MM.1S (cell line): ENCODE measurements at regions not wholly inside any gene's neighbourhood (a gene's known extent, or its start where the extent isn't known, plus 50 kb on each side); places are given as distances from the start of the nearest gene placed in this dataset.

Experiments used
- DNase-seq: peaks from one replicate; pipeline ENCODE4 v3.0.0-alpha.2; 2015
- H2AFZ ChIP-seq: fragments of 300-600 bp; sonication (generic); 2 replicates; pipeline ENCODE4 v1.6.0; 2016; ENCODE audit warnings: antibody characterized with exemption, low read length
- H3F3A ChIP-seq: fragments of 300-600 bp; sonication (generic); 2 replicates; pipeline ENCODE4 v1.6.1; 2016; ENCODE audit warnings: mild to moderate bottlenecking, antibody characterized with exemption, low read length, moderate library complexity, mixed read lengths; ENCODE audit not compliant: insufficient read depth
- H3K27ac ChIP-seq: fragments of 300-600 bp; sonication (generic); 2 replicates; pipeline ENCODE4 v1.5.1; 2016; ENCODE audit warnings: mild to moderate bottlenecking, low read length
- H3K27me3 ChIP-seq: fragments of 300-600 bp; sonication (generic); replicated peaks from 2 replicates; pipeline ENCODE4 v1.6.0; 2016; ENCODE audit warnings: low read length; ENCODE audit not compliant: insufficient read depth
- H3K36me3 ChIP-seq: fragments of 300-600 bp; sonication (generic); replicated peaks from 2 replicates; pipeline ENCODE4 v1.6.1; 2016; ENCODE audit warnings: mild to moderate bottlenecking, low read length, mixed read lengths; ENCODE audit not compliant: insufficient read depth
- H3K4me1 ChIP-seq: fragments of 300-600 bp; sonication (generic); 2 replicates; pipeline ENCODE4 v1.6.1; 2016; ENCODE audit warnings: low read length, mixed read lengths
- H3K4me2 ChIP-seq: fragments of 300-600 bp; sonication (generic); 2 replicates; pipeline ENCODE4 v1.6.0; 2016; ENCODE audit warnings: low read depth, low read length
- H3K4me3 ChIP-seq: fragments of 300-600 bp; sonication (generic); 2 replicates; pipeline ENCODE4 v1.5.1; 2016; ENCODE audit warnings: low read length, mixed read lengths
- H3K79me2 ChIP-seq: fragments of 300-600 bp; sonication (generic); 2 replicates; pipeline ENCODE4 v1.6.1; 2016; ENCODE audit warnings: mixed run types, low read length, mixed read lengths
- H3K9ac ChIP-seq: fragments of 300-600 bp; sonication (generic); 2 replicates; pipeline ENCODE4 v1.6.1; 2016; ENCODE audit warnings: low read length, mixed read lengths
- H3K9me2 ChIP-seq: fragments of 300-600 bp; sonication (generic); replicated peaks from 2 replicates; pipeline ENCODE4 v1.6.1; 2016; ENCODE audit warnings: mild to moderate bottlenecking, low read length, mixed read lengths; ENCODE audit not compliant: insufficient read depth
- H3K9me3 ChIP-seq: fragments of 300-600 bp; sonication (generic); replicated peaks from 2 replicates; pipeline ENCODE4 v1.6.1; 2016; ENCODE audit warnings: mild to moderate bottlenecking, low read length, mixed read lengths; ENCODE audit not compliant: insufficient read depth
- H4K20me1 ChIP-seq: fragments of 300-600 bp; sonication (generic); 2 replicates; pipeline ENCODE4 v1.6.1; 2016; ENCODE audit warnings: mild to moderate bottlenecking, low read length, moderate library complexity, mixed read lengths; ENCODE audit not compliant: insufficient read depth
- CTCF ChIP-seq: fragments of 300-600 bp; sonication (generic); IDR thresholded peaks from 2 replicates; pipeline ENCODE4 v1.5.1; 2016; ENCODE audit warnings: antibody characterized with exemption, low read length, mixed read lengths
- EZH2 ChIP-seq: fragments of 300-600 bp; sonication (generic); optimal IDR thresholded peaks from 2 replicates; pipeline ENCODE3; 2017; ENCODE audit warnings: low read depth, mild to moderate bottlenecking, antibody characterized with exemption, low read length, mixed read lengths
- EZH2phosphoT487 ChIP-seq: fragments of 300-600 bp; sonication (generic); IDR thresholded peaks from 2 replicates; pipeline ENCODE4 v1.6.1; 2018; ENCODE audit warnings: antibody characterized with exemption, low read length

GRCh38 chr18:78634061-78634696 is 345.4 kb upstream of the SALL3 start:
- Histone ChIP-seq H3K9me2 (no peaks in the 10 kb centered on the region), H3K9me3 (no peaks in the 10 kb centered on the region), H4K20me1 (no peaks in the 10 kb centered on the region), H3K4me1 (no peaks in the 10 kb centered on the region), H2AFZ (no peak overlapping the region), H3F3A (no peaks in the 10 kb centered on the region), H3K27me3 (no peaks in the 10 kb centered on the region), H3K4me3 (no peak overlapping the region), H3K36me3 (no peaks in the 10 kb centered on the region), H3K4me2 (no peak overlapping the region), H3K9ac (no peak overlapping the region), H3K79me2 (no peaks in the 10 kb centered on the region), H3K27ac (no peak overlapping the region)
- TF ChIP-seq CTCF, result no peak
- no peak for TF ChIP-seq EZH2
- TF ChIP-seq EZH2phosphoT487, result no peak
- no peak for DNase-seq

- H3K4me3 ChIP-seq, result no peak overlapping the region
- no peak overlapping the region for H2AFZ ChIP-seq
- H3K27ac ChIP-seq, result no peak overlapping the region
- no peaks in the 10 kb centered on the region for H3K9me2 ChIP-seq
- H3K4me1 ChIP-seq, result no peaks in the 10 kb centered on the region
- H3K27me3 ChIP-seq, result no peaks in the 10 kb centered on the region
- DNase-seq, result no peak
- H3K4me2 ChIP-seq, result no peak overlapping the region
- no peak for TF ChIP-seq EZH2phosphoT487
- TF ChIP-seq CTCF, result no peak
- no peaks in the 10 kb centered on the region for H3K36me3 ChIP-seq
- H3K79me2 ChIP-seq, result no peaks in the 10 kb centered on the region
- no peaks in the 10 kb centered on the region for H3F3A ChIP-seq
- H4K20me1 ChIP-seq, result no peaks in the 10 kb centered on the region
- H3K9me3 ChIP-seq, result no peaks in the 10 kb centered on the region
- no peak overlapping the region for H3K9ac ChIP-seq
Measured at GRCh38 chr18:78635093-78635800, 344.4 kb upstream of the SALL3 start.

- Histone ChIP-seq H3K9ac (no peak overlapping the region), H3K36me3 (no peaks in the 10 kb centered on the region), H3K4me1 (no peaks in the 10 kb centered on the region), H3F3A (no peaks in the 10 kb centered on the region), H3K79me2 (no peaks in the 10 kb centered on the region), H3K4me2 (no peak overlapping the region), H3K27me3 (no peaks in the 10 kb centered on the region), H3K9me3 (no peaks in the 10 kb centered on the region), H4K20me1 (no peaks in the 10 kb centered on the region), H3K9me2 (no peaks in the 10 kb centered on the region), H3K4me3 (no peak overlapping the region), H3K27ac (no peak overlapping the region), H2AFZ (no peak overlapping the region)
- TF ChIP-seq CTCF (no peak), EZH2 (no peak), EZH2phosphoT487 (no peak)
- DNase-seq, result no peak
Measured at GRCh38 chr18:78636260-78636659, 343.4 kb upstream of the SALL3 start.
